ENCODE measurements at regions not wholly inside any gene's neighbourhood (a gene's known extent, or its start where the extent isn't known, plus 50 kb on each side); places are given as distances from the start of the nearest gene placed in this dataset.

DNA sequence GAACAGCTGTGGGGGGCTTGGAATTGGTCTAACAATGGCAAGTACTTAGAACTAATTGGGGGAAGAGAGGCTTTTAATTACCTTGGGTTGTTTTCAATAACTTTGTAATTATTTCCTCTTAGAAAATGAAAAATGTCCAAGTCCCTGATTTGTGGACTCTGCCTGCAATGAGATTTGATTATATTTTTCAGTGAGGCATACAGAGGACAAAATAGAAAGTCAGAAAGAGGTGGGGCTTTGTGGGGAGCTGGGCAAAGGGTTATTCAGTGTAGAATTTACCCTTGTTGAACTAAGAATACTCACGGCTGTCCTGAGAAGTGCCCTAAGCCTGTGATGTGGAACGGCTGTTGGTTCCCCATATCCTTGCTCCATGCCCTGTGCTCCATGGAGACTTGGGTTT lies 153.0 kb downstream of the ICE1 start:
- no peaks in the 10 kb centered on the region for H3K9me3 ChIP-seq (ENCODE audit: insufficient read depth, low read depth, low read length)
- Mint-ChIP-seq H3K9me3 (ENCODE audit: unreplicated experiment) (no peaks in the 10 kb centered on the region), H3K4me1 (ENCODE audit: low read depth, unreplicated experiment) (no peaks in the 10 kb centered on the region), H3K36me3 (ENCODE audit: low read depth, unreplicated experiment) (no peaks in the 10 kb centered on the region), H3K27ac (ENCODE audit: unreplicated experiment) (no peak overlapping the region), H3K27me3 (ENCODE audit: low read depth, unreplicated experiment) (peaks cover 5% of the 10 kb centered on the region), H3K4me3 (ENCODE audit: unreplicated experiment) (no peak overlapping the region)
- TF ChIP-seq CTCF (IDR thresholded peaks at IDR 0.05; ENCODE audit: insufficient read depth, low read depth, low read length): no peak
- H3K4me1 ChIP-seq (ENCODE audit: insufficient read depth, low read length): no peaks in the 10 kb centered on the region
- no peak overlapping the region for H3K4me3 ChIP-seq (ENCODE audit: insufficient read depth, low read depth, low read length)
- H3K27me3 ChIP-seq (ENCODE audit: insufficient read depth, low read length): no peaks in the 10 kb centered on the region
- no peak overlapping the region for H3K4me2 ChIP-seq (ENCODE audit: low read length)
- no peaks in the 10 kb centered on the region for H3K36me3 ChIP-seq (ENCODE audit: insufficient read depth, low read length)
- no peak overlapping the region for H3K27ac ChIP-seq (ENCODE audit: low read depth, low read length)
- no peak overlapping the region for H3K9ac ChIP-seq (ENCODE audit: low read length)
- no peaks in the 10 kb centered on the region for H3K79me2 ChIP-seq (ENCODE audit: insufficient read depth, low read length)
- DNase-seq (ENCODE audit: low read depth) (no peak), FAIRE-seq (no peak)
- no peaks in the 10 kb centered on the region for H4K20me1 ChIP-seq (ENCODE audit: insufficient read depth, low read length)
- no peak overlapping the region for H2AFZ ChIP-seq (ENCODE audit: low read depth, low read length)

DNA sequence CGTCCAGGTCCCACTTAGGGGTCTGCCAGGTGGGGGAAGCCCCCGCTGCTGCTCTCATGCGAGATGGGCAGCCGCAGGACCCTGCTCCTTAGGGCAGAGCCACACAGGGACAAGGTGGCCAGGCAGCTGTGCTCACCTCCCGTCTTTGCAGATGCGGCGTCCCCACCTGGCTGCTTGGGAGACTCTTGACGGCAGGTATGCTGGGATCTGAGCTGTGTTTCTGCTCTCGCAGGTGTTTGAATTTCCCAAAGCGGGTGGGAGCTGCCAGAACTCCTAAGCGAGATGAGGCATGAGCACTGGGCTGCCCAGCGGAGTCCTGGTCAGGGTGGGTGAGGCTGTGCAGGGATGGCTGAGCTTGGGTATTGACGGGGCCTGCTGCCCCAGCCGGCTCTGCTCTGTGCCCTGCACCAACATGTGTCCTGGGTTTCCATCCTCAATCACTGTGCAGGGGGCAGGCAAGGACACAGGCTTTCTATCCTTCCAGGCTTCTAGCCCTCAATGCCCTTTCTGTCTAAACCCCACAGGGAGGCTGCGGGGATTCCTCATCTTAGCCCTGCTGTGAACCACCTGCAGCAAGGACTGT lies 151.4 kb downstream of the ICE1 start:
- Mint-ChIP-seq H3K4me1 (ENCODE audit: low read depth, unreplicated experiment) (peaks cover 3% of the 10 kb centered on the region), H3K27me3 (ENCODE audit: low read depth, unreplicated experiment) (peaks cover 8% of the 10 kb centered on the region)

More for the DNA sequence above, 151.4 kb downstream of the ICE1 start:
- H3K4me3 Mint-ChIP-seq (ENCODE audit: unreplicated experiment): no peak overlapping the region
- Histone ChIP-seq H3K27ac (ENCODE audit: low read depth, low read length) (no peak overlapping the region), H3K4me1 (ENCODE audit: insufficient read depth, low read length) (no peaks in the 10 kb centered on the region), H4K20me1 (ENCODE audit: insufficient read depth, low read length) (no peaks in the 10 kb centered on the region), H3K4me2 (ENCODE audit: low read length) (no peak overlapping the region), H3K9me3 (ENCODE audit: insufficient read depth, low read depth, low read length) (no peaks in the 10 kb centered on the region), H3K4me3 (ENCODE audit: insufficient read depth, low read depth, low read length) (no peak overlapping the region), H3K27me3 (ENCODE audit: insufficient read depth, low read length) (no peaks in the 10 kb centered on the region), H3K79me2 (ENCODE audit: insufficient read depth, low read length) (no peaks in the 10 kb centered on the region), H3K36me3 (ENCODE audit: insufficient read depth, low read length) (no peaks in the 10 kb centered on the region), H3K9ac (ENCODE audit: low read length) (no peak overlapping the region), H2AFZ (ENCODE audit: low read depth, low read length) (no peak overlapping the region)
- H3K36me3 Mint-ChIP-seq (ENCODE audit: low read depth, unreplicated experiment): no peaks in the 10 kb centered on the region
- H3K27ac Mint-ChIP-seq (ENCODE audit: unreplicated experiment): no peak overlapping the region
- FAIRE-seq (no peak), DNase-seq (ENCODE audit: low read depth) (no peak)
- no peaks in the 10 kb centered on the region for H3K9me3 Mint-ChIP-seq (ENCODE audit: unreplicated experiment)
- TF ChIP-seq CTCF (IDR thresholded peaks at IDR 0.05; ENCODE audit: insufficient read depth, low read depth, low read length) (no peak), EZH2 (IDR thresholded peaks at IDR 0.05; ENCODE audit: insufficient read depth, low read length) (no peak)
